ENCODE measurements at regions not wholly inside any gene's neighbourhood (a gene's known extent, or its start where the extent isn't known, plus 50 kb on each side); places are given as distances from the start of the nearest gene placed in this dataset.

DNA sequence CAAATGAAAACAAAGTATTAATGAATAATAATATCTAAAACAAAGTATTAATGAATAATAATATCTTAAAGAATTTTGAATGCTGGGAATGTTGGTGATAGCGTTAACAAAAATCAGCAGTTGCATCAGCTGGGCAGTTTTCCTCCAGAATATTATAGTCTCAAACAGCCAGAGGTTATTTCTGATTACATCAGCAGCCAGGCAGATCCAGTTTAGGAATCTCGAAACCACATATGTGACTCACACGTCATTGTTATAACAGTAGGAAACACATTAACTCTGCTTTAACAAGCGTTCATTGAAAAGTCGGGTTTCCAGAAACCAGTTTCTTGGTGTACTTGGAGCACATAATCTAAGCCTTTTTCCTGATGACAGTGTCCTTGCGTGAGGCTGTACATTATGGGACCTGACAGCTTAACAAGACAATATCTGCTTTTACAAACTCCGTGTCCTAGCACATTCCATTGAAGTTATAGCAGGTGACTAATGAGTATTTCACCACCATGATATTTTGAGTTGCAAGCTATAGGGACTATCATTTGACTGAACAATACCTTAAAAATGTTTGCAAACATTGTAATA lies 559.5 kb upstream of the KLF4 start (continued):
- TF ChIP-seq ATF3 (IDR thresholded peaks at IDR 0.05) (peak; percentile 82; the same call in 1 of the 2 replicates), EZH2 (IDR thresholded peaks at IDR 0.05) (no peak), ZFX (IDR thresholded peaks at IDR 0.05) (no peak), MAX (IDR thresholded peaks at IDR 0.05) (peak; percentile 59), JUND (IDR thresholded peaks at IDR 0.05) (peak; percentile 87), RAD21 (IDR thresholded peaks at IDR 0.05; ENCODE audit: low read depth) (peak; percentile 41), POLR2A (IDR thresholded peaks at IDR 0.05; ENCODE audit: borderline replicate concordance, extremely low read depth, insufficient read depth, insufficient read length) (no peak), SIN3A (IDR thresholded peaks at IDR 0.05; ENCODE audit: low read depth) (peak; percentile 60), POLR2AphosphoS5 (IDR thresholded peaks at IDR 0.05; ENCODE audit: low read depth, low read length) (0 out of 2 replicates have a peak, but pooled peaks have one; percentile 66), EGR1 (IDR thresholded peaks at IDR 0.05; ENCODE audit: low read depth) (no peak), CEBPB (IDR thresholded peaks at IDR 0.05; ENCODE audit: low read depth) (peak; percentile 94), FOSL1 (IDR thresholded peaks at IDR 0.05; ENCODE audit: low read depth) (peak; percentile 83)

DNA sequence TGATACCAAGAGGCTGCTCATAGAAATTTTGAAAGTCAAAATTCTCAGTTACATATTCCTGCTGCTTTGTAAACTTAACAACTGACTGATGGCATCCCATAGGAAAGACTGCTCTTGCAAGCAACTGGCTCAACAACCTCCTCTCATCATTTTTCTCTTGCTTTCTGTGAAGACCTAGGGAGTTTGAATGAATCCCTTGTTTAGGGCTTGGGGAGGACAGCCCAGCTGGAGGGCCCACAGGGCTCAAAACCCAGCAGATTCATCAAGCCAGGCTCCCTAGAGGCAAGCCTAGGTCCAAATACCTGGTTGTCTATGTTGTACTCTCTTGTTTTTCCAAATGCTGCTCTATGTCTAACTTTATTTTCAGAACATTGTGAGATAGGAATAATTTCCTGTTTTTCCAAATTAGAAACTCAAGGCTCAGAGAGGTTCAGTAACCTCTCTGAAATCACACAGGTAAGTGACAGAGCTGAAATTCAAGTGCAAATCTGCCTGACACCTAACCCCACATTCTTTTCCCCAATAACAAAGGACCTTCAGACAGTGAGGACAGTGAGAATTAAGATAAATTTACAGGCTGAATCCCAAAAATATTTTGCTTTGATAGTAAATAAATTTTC lies 558.9 kb upstream of the KLF4 start:
- H3K79me2 ChIP-seq (ENCODE audit: insufficient read depth, low read length) = no peaks in the 10 kb centered on the region
- peak overlapping the region; percentile 17; the same call in 1 of the 2 replicates for H3K27ac ChIP-seq (ENCODE audit: low read depth, low read length)
- no peaks in the 10 kb centered on the region for H3K9me2 ChIP-seq (ENCODE audit: insufficient read depth)
- DNase-seq (ENCODE audit: low read depth, low spot score) (no peak), ATAC-seq (no peak)
- POLR2A ChIA-PET = interaction anchor here (1.6 kb wide), 1 partner anchor 297 kb away, joined by 3 read pairs; no protein-coding TSS in a partner anchor
- no peak overlapping the region for H3K4me3 ChIP-seq (replicated peaks in 1 of 2; ENCODE audit: low read depth in 1 of 2, low read length in 2 of 2)
- 0 out of 4 replicates have a peak, but pooled peaks cover 0 to 7% of the 10 kb centered on the region in 2 experiments for H3K9me3 ChIP-seq (ENCODE audit: control insufficient read depth in 1 of 2, insufficient read depth in 1 of 2, low read depth in 1 of 2, low read length in 2 of 2)
- H3K4me1 ChIP-seq (ENCODE audit: control insufficient read depth in 1 of 2, insufficient read depth in 2 of 2, low read length in 2 of 2) = peaks cover 9 to 60% of the 10 kb centered on the region in 2 experiments
- BruUV-seq (replicated peaks) = TSS peak; percentile 95
- RAD21 ChIA-PET (ENCODE audit: low non-redundant PET in 1 of 2, low total read pairs in 2 of 2, uncharacterized antibody in 2 of 2, unreplicated experiment in 2 of 2) = no interaction called here
- peak overlapping the region; percentile 73 for H3K4me2 ChIP-seq (ENCODE audit: low read length)
- 0 out of 2 replicates have a peak overlapping the region, but pooled peaks have one; percentile 23 for H3K9ac ChIP-seq (ENCODE audit: low read length)
- H2AFZ ChIP-seq (ENCODE audit: low read depth, low read length, poor library complexity, severe bottlenecking) = no peak overlapping the region
- no peaks in the 10 kb centered on the region for H3K27me3 ChIP-seq (ENCODE audit: insufficient read depth, low read length)
- H3K36me3 ChIP-seq (ENCODE audit: control insufficient read depth in 1 of 2, insufficient read depth in 2 of 2, low read length in 2 of 2) = 0 out of 4 replicates have a peak, but pooled peaks cover 0 to 5% of the 10 kb centered on the region in 2 experiments
- H4K20me1 ChIP-seq (ENCODE audit: insufficient read depth) = no peaks in the 10 kb centered on the region
- intact Hi-C loops (cut with micrococcal nuclease) = loop anchor here (2.0 to 5.0 kb wide), 2 partner anchors 48 to 296 kb away; no protein-coding TSS in a partner anchor
- CTCF ChIA-PET = no interaction called here
- TF ChIP-seq EZH2phosphoT487 (IDR thresholded peaks at IDR 0.05; ENCODE audit: borderline replicate concordance) (no peak), CTCF (IDR thresholded peaks at IDR 0.05 in 2 of 3, conservative IDR thresholded peaks at IDR 0.05 in 1 of 3; ENCODE audit: borderline replicate concordance in 1 of 3, insufficient read depth in 1 of 3, low read depth in 2 of 3, low read length in 2 of 3) (no peak), ATF3 (IDR thresholded peaks at IDR 0.05) (no peak), SIN3A (IDR thresholded peaks at IDR 0.05; ENCODE audit: low read depth) (no peak), FOSL1 (IDR thresholded peaks at IDR 0.05; ENCODE audit: low read depth) (no peak), RAD21 (IDR thresholded peaks at IDR 0.05; ENCODE audit: low read depth) (no peak), MAX (IDR thresholded peaks at IDR 0.05) (no peak), EGR1 (IDR thresholded peaks at IDR 0.05; ENCODE audit: low read depth) (no peak), CEBPB (IDR thresholded peaks at IDR 0.05; ENCODE audit: low read depth) (no peak), ELF1 (IDR thresholded peaks at IDR 0.05; ENCODE audit: borderline replicate concordance, low read depth) (no peak), YY1 (IDR thresholded peaks at IDR 0.05; ENCODE audit: extremely low read depth, insufficient replicate concordance, low read depth, low read length) (no peak)
- TF ChIP-seq, protein P1, sequence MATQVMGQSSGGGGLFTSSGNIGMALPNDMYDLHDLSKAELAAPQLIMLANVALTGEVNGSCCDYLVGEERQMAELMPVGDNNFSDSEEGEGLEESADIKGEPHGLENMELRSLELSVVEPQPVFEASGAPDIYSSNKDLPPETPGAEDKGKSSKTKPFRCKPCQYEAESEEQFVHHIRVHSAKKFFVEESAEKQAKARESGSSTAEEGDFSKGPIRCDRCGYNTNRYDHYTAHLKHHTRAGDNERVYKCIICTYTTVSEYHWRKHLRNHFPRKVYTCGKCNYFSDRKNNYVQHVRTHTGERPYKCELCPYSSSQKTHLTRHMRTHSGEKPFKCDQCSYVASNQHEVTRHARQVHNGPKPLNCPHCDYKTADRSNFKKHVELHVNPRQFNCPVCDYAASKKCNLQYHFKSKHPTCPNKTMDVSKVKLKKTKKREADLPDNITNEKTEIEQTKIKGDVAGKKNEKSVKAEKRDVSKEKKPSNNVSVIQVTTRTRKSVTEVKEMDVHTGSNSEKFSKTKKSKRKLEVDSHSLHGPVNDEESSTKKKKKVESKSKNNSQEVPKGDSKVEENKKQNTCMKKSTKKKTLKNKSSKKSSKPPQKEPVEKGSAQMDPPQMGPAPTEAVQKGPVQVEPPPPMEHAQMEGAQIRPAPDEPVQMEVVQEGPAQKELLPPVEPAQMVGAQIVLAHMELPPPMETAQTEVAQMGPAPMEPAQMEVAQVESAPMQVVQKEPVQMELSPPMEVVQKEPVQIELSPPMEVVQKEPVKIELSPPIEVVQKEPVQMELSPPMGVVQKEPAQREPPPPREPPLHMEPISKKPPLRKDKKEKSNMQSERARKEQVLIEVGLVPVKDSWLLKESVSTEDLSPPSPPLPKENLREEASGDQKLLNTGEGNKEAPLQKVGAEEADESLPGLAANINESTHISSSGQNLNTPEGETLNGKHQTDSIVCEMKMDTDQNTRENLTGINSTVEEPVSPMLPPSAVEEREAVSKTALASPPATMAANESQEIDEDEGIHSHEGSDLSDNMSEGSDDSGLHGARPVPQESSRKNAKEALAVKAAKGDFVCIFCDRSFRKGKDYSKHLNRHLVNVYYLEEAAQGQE (IDR thresholded peaks at IDR 0.05; ENCODE audit: low read depth) = no peak

Data from HCT116 (cell line).